Activated T-helper 2 cell treated with anti-CD3 and anti-CD28 coated beads, Interferon-gamma antibody, Interleukin-2, Interleukin-4, amounts not matched to agents 10 μg/mL and 5 μg/mL and 100 μg/mL, durations not matched to agents 14 hours and 24 hours and 36 hours (primary cell): ENCODE measurements at regions not wholly inside any gene's neighbourhood (a gene's known extent, or its start where the extent isn't known, plus 50 kb on each side); places are given as distances from the start of the nearest gene placed in this dataset.

Experiments used
- DNase-seq: peaks from one replicate; pipeline ENCODE4 v3.0.0; 2021; ENCODE audit warnings: low spot score
- H3K27ac Mint-ChIP-seq: one replicate; pipeline ENCODE4 v1.8.0; 2021; ENCODE audit warnings: mixed read lengths
- H3K27me3 Mint-ChIP-seq: one replicate; pipeline ENCODE4 v1.8.0; 2021; ENCODE audit warnings: low read depth, mixed read lengths
- H3K36me3 Mint-ChIP-seq: one replicate; pipeline ENCODE4 v1.8.0; 2021; ENCODE audit warnings: low read depth, mixed read lengths
- H3K4me1 Mint-ChIP-seq: one replicate; pipeline ENCODE4 v1.8.0; 2021; ENCODE audit warnings: low read depth, mixed read lengths
- H3K4me3 Mint-ChIP-seq: one replicate; pipeline ENCODE4 v1.8.0; 2021; ENCODE audit warnings: low read depth, mild to moderate bottlenecking, moderate library complexity, mixed read lengths
- H3K9me3 Mint-ChIP-seq: one replicate; pipeline ENCODE4 v1.8.0; 2021; ENCODE audit warnings: mixed read lengths
- intact Hi-C: fragments of 100-400 bp; cut with micrococcal nuclease; formaldehyde crosslinking; loops from one replicate; pipeline ENCODE4 v1.15.1; 2023

- Mint-ChIP-seq H3K4me1 (no peaks in the 10 kb centered on the region), H3K27ac (no peak overlapping the region), H3K27me3 (peaks cover 19% of the 10 kb centered on the region), H3K4me3 (no peak overlapping the region), H3K9me3 (no peaks in the 10 kb centered on the region), H3K36me3 (no peaks in the 10 kb centered on the region)
- no peak for DNase-seq
- intact Hi-C loops: no loop called here
These were observed 133.5 kb downstream of the AASDH start for GRCh38 chr4:56253666-56254305.

- no peaks in the 10 kb centered on the region for H3K4me1 Mint-ChIP-seq
- H3K9me3 Mint-ChIP-seq: no peaks in the 10 kb centered on the region
- H3K4me3 Mint-ChIP-seq: no peak overlapping the region
- H3K36me3 Mint-ChIP-seq: no peaks in the 10 kb centered on the region
- intact Hi-C loops: no loop called here
- H3K27ac Mint-ChIP-seq: no peak overlapping the region
- no peak for DNase-seq
- H3K27me3 Mint-ChIP-seq: peaks cover 16% of the 10 kb centered on the region
These were observed 134.6 kb downstream of the AASDH start for GRCh38 chr4:56252561-56253152.

- Mint-ChIP-seq H3K36me3 (no peaks in the 10 kb centered on the region), H3K4me1 (no peaks in the 10 kb centered on the region), H3K4me3 (no peak overlapping the region), H3K27me3 (peaks cover 16% of the 10 kb centered on the region), H3K27ac (no peak overlapping the region), H3K9me3 (no peaks in the 10 kb centered on the region)
- no peak for DNase-seq
- intact Hi-C loops: no loop called here
These were observed 135.7 kb downstream of the AASDH start for GRCh38 chr4:56251556-56251955.

- H3K27ac Mint-ChIP-seq: no peak overlapping the region
- H3K4me1 Mint-ChIP-seq: no peaks in the 10 kb centered on the region
- peaks cover 18% of the 10 kb centered on the region for H3K27me3 Mint-ChIP-seq
- H3K9me3 Mint-ChIP-seq: no peaks in the 10 kb centered on the region
- no peaks in the 10 kb centered on the region for H3K36me3 Mint-ChIP-seq
- no peak for DNase-seq
- H3K4me3 Mint-ChIP-seq: no peak overlapping the region
- intact Hi-C loops: no loop called here
These were observed 136.5 kb downstream of the AASDH start for GRCh38 chr4:56250776-56251175.

GRCh38 chr4:56247646-56248045 lies 139.6 kb downstream of the AASDH start:
- H3K27ac Mint-ChIP-seq: no peak overlapping the region
- no peak overlapping the region for H3K4me3 Mint-ChIP-seq
- H3K4me1 Mint-ChIP-seq: peaks cover 3% of the 10 kb centered on the region
- no peak for DNase-seq
- intact Hi-C loops: no loop called here
- H3K27me3 Mint-ChIP-seq: peaks cover 12% of the 10 kb centered on the region
- no peaks in the 10 kb centered on the region for H3K36me3 Mint-ChIP-seq
- H3K9me3 Mint-ChIP-seq: no peaks in the 10 kb centered on the region

- no peaks in the 10 kb centered on the region for H3K36me3 Mint-ChIP-seq
- intact Hi-C loops: no loop called here
- no peak overlapping the region for H3K4me3 Mint-ChIP-seq
- peaks cover 13% of the 10 kb centered on the region for H3K27me3 Mint-ChIP-seq
- H3K27ac Mint-ChIP-seq: no peak overlapping the region
- peaks cover 3% of the 10 kb centered on the region for H3K4me1 Mint-ChIP-seq
- no peaks in the 10 kb centered on the region for H3K9me3 Mint-ChIP-seq
- no peak for DNase-seq
These were observed 141.1 kb downstream of the AASDH start for GRCh38 chr4:56246233-56246610.

- Mint-ChIP-seq H3K4me3 (no peak overlapping the region), H3K4me1 (peaks cover 3% of the 10 kb centered on the region), H3K27ac (no peak overlapping the region), H3K36me3 (no peaks in the 10 kb centered on the region), H3K9me3 (no peaks in the 10 kb centered on the region), H3K27me3 (peaks cover 13% of the 10 kb centered on the region)
- no peak for DNase-seq
- intact Hi-C loops: no loop called here
These were observed 141.6 kb downstream of the AASDH start for GRCh38 chr4:56245547-56246232.

GRCh38 chr4:56244681-56245080 lies 142.6 kb downstream of the AASDH start:
- Mint-ChIP-seq H3K36me3 (no peaks in the 10 kb centered on the region), H3K4me1 (peaks cover 3% of the 10 kb centered on the region), H3K9me3 (no peaks in the 10 kb centered on the region), H3K27ac (no peak overlapping the region), H3K27me3 (peaks cover 12% of the 10 kb centered on the region), H3K4me3 (no peak overlapping the region)
- no peak for DNase-seq
- intact Hi-C loops: no loop called here

GRCh38 chr4:56243107-56243506 lies 144.2 kb downstream of the AASDH start:
- DNase-seq: no peak
- Mint-ChIP-seq H3K36me3 (no peaks in the 10 kb centered on the region), H3K9me3 (no peaks in the 10 kb centered on the region), H3K4me1 (peaks cover 3% of the 10 kb centered on the region), H3K27me3 (peaks cover 11% of the 10 kb centered on the region), H3K27ac (no peak overlapping the region), H3K4me3 (no peak overlapping the region)
- intact Hi-C loops: no loop called here

- no peak for DNase-seq
- no peaks in the 10 kb centered on the region for H3K9me3 Mint-ChIP-seq
- intact Hi-C loops: no loop called here
- H3K36me3 Mint-ChIP-seq: no peaks in the 10 kb centered on the region
- peaks cover 11% of the 10 kb centered on the region for H3K27me3 Mint-ChIP-seq
- H3K27ac Mint-ChIP-seq: no peak overlapping the region
- H3K4me1 Mint-ChIP-seq: peaks cover 3% of the 10 kb centered on the region
- no peak overlapping the region for H3K4me3 Mint-ChIP-seq
These were observed 145.8 kb downstream of the AASDH start for GRCh38 chr4:56241500-56241899.

GRCh38 chr4:56240554-56241174 lies 146.6 kb downstream of the AASDH start:
- peaks cover 3% of the 10 kb centered on the region for H3K4me1 Mint-ChIP-seq
- H3K36me3 Mint-ChIP-seq: no peaks in the 10 kb centered on the region
- H3K27ac Mint-ChIP-seq: no peak overlapping the region
- intact Hi-C loops: no loop called here
- H3K4me3 Mint-ChIP-seq: no peak overlapping the region
- DNase-seq: no peak
- no peaks in the 10 kb centered on the region for H3K9me3 Mint-ChIP-seq
- H3K27me3 Mint-ChIP-seq: peaks cover 12% of the 10 kb centered on the region

- Mint-ChIP-seq H3K27ac (no peak overlapping the region), H3K27me3 (peaks cover 11% of the 10 kb centered on the region), H3K4me3 (no peak overlapping the region), H3K9me3 (no peaks in the 10 kb centered on the region), H3K36me3 (no peaks in the 10 kb centered on the region), H3K4me1 (peaks cover 3% of the 10 kb centered on the region)
- no peak for DNase-seq
- intact Hi-C loops: no loop called here
These were observed 149.0 kb downstream of the AASDH start for GRCh38 chr4:56238251-56238650.

GRCh38 chr4:56235725-56236124 lies 151.6 kb downstream of the AASDH start:
- Mint-ChIP-seq H3K4me1 (no peaks in the 10 kb centered on the region), H3K4me3 (no peak overlapping the region), H3K36me3 (no peaks in the 10 kb centered on the region), H3K27ac (no peak overlapping the region), H3K27me3 (peaks cover 7% of the 10 kb centered on the region), H3K9me3 (no peaks in the 10 kb centered on the region)
- no peak for DNase-seq
- intact Hi-C loops: no loop called here
